PC-9 (cell line): ENCODE measurements at regions not wholly inside any gene's neighbourhood (a gene's known extent, or its start where the extent isn't known, plus 50 kb on each side); places are given as distances from the start of the nearest gene placed in this dataset.

Experiments
- EZH2 ChIP-seq: fragments of 200-600 bp; sonication (generic); IDR thresholded peaks from 2 replicates; pipeline ENCODE4 v1.8.0; 2017; ENCODE audit warnings: antibody characterized with exemption, low read depth
- TF ChIP-seq, protein P1 (sequence below): fragments of 200-600 bp; sonication (generic); conservative IDR thresholded peaks from 2 replicates; pipeline ENCODE4 v1.6.1; 2017; ENCODE audit warnings: mixed run types, antibody characterized with exemption, mild to moderate bottlenecking, moderate library complexity

DNA sequence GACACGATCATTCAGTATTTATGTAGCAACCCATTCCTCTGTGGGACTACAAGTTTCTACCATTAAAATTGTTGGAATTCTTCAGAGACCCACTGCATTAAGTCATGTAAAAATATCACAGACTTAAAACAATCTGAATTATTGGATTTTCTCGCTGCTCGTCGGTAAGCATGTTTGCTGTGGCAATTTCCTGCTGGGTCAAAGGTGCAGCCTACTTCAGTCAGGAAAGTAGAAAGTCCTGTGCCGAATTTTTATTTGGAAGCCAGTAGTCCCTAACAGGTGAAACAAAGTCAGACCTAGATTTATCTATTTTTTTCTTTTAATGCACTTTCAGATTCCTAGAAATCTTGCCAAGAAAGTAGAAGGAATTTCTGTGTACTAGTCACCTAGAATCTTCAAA, 110.4 kb upstream of the MYL2 start:
- TF ChIP-seq, protein P1, sequence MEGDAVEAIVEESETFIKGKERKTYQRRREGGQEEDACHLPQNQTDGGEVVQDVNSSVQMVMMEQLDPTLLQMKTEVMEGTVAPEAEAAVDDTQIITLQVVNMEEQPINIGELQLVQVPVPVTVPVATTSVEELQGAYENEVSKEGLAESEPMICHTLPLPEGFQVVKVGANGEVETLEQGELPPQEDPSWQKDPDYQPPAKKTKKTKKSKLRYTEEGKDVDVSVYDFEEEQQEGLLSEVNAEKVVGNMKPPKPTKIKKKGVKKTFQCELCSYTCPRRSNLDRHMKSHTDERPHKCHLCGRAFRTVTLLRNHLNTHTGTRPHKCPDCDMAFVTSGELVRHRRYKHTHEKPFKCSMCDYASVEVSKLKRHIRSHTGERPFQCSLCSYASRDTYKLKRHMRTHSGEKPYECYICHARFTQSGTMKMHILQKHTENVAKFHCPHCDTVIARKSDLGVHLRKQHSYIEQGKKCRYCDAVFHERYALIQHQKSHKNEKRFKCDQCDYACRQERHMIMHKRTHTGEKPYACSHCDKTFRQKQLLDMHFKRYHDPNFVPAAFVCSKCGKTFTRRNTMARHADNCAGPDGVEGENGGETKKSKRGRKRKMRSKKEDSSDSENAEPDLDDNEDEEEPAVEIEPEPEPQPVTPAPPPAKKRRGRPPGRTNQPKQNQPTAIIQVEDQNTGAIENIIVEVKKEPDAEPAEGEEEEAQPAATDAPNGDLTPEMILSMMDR, result no peak
- no peak for TF ChIP-seq EZH2
